Keratinocyte (primary cell): ENCODE measurements at regions not wholly inside any gene's neighbourhood (a gene's known extent, or its start where the extent isn't known, plus 50 kb on each side); places are given as distances from the start of the nearest gene placed in this dataset.
"Not testable (repeated sequence)": the region's sequence is repeated elsewhere in the genome, so short reads cannot be mapped to it uniquely, and the experiment has no call there.

Source experiments
- DNase-seq: peaks from one replicate; pipeline ENCODE4 v3.0.0-alpha.2; 2011; ENCODE audit warnings: low read depth, missing footprints, low spot score
- FAIRE-seq: peaks from 2 replicates; lab custom pipeline; 2011; peaks lifted over from hg19 to GRCh38; lab: Jason Lieb, UNC
- H2AFZ ChIP-seq: 2 replicates; pipeline ENCODE4 v1.6.0; 2012; ENCODE audit warnings: low read length, control low read depth, inconsistent platforms; ENCODE audit not compliant: control insufficient read depth
- H3K27ac ChIP-seq: 2 replicates; pipeline ENCODE4 v1.5.1; 2011; ENCODE audit warnings: low read length; ENCODE audit not compliant: control insufficient read depth, insufficient read depth
- H3K27me3 ChIP-seq: 3 replicates; pipeline ENCODE4 v1.6.0; 2011; ENCODE audit warnings: low read length; ENCODE audit not compliant: control insufficient read depth, insufficient read depth; ENCODE audit errors: extremely low read depth
- H3K36me3 ChIP-seq, 2 experiments: 2 replicates in 1 of 2; 3 replicates in 1 of 2; pipeline ENCODE4 v1.5.1; 2011; ENCODE audit warnings: low read length in 2 of 2, mild to moderate bottlenecking in 1 of 2; ENCODE audit not compliant: control insufficient read depth in 2 of 2, insufficient read depth in 2 of 2; ENCODE audit errors: extremely low read depth in 1 of 2
- H3K4me1 ChIP-seq: 3 replicates; pipeline ENCODE4 v1.5.1; 2011; ENCODE audit warnings: low read length; ENCODE audit not compliant: control insufficient read depth, insufficient read depth; ENCODE audit errors: extremely low read depth
- H3K4me2 ChIP-seq: 3 replicates; pipeline ENCODE4 v1.6.0; 2011; ENCODE audit warnings: low read depth, low read length; ENCODE audit not compliant: control insufficient read depth, insufficient read depth; ENCODE audit errors: extremely low read depth
- H3K4me3 ChIP-seq, 3 experiments: fragments of 200-600 bp in 1 of 3; sonication (generic) in 1 of 3; 2 replicates in 2 of 3; 3 replicates in 1 of 3; pipeline ENCODE4 v1.5.1; 2011 to 2016; ENCODE audit warnings: low read length in 3 of 3, mild to moderate bottlenecking in 3 of 3, control low read depth in 2 of 3, inconsistent platforms in 1 of 3, low read depth in 1 of 3, mixed read lengths in 1 of 3, mixed run types in 1 of 3, moderate library complexity in 1 of 3; ENCODE audit not compliant: control insufficient read depth in 2 of 3, insufficient read depth in 2 of 3; ENCODE audit errors: extremely low read depth in 1 of 3
- H3K79me2 ChIP-seq: 2 replicates; pipeline ENCODE4 v1.6.0; 2012; ENCODE audit warnings: low read length; ENCODE audit not compliant: control insufficient read depth, insufficient read depth
- H3K9ac ChIP-seq: 3 replicates; pipeline ENCODE4 v1.6.0; 2011; ENCODE audit warnings: low read length; ENCODE audit not compliant: control insufficient read depth, insufficient read depth; ENCODE audit errors: extremely low read depth
- H3K9me1 ChIP-seq: 3 replicates; pipeline ENCODE4 v1.6.0; 2011; ENCODE audit warnings: low read length; ENCODE audit not compliant: control insufficient read depth, insufficient read depth; ENCODE audit errors: extremely low read depth
- H3K9me3 ChIP-seq: 2 replicates; pipeline ENCODE4 v1.5.1; 2012; ENCODE audit warnings: low read depth, low read length; ENCODE audit not compliant: control insufficient read depth
- H4K20me1 ChIP-seq: 3 replicates; pipeline ENCODE4 v1.6.0; 2011; ENCODE audit warnings: low read length; ENCODE audit not compliant: control insufficient read depth, insufficient read depth; ENCODE audit errors: extremely low read depth
- EZH2 ChIP-seq: IDR thresholded peaks from one replicate; pipeline ENCODE4 v1.6.1; 2012; ENCODE audit warnings: inconsistent platforms, mild to moderate bottlenecking, low read length, moderate library complexity
- dilution Hi-C: fragments of 300-500 bp; cut with MboI; formaldehyde crosslinking; loops from one replicate; pipeline ENCODE4 v1.7.0; 2020; ENCODE audit warnings: low sequenced_read_pairs; ENCODE audit not compliant: extremely low pct_ligation_motif_present
- TF ChIP-seq, protein P1 (sequence below), 3 experiments: IDR thresholded peaks in 1 of 3; conservative IDR thresholded peaks in 1 of 3; optimal IDR thresholded peaks in 1 of 3; 2 replicates in 2 of 3; 3 replicates in 1 of 3; pipeline versions ENCODE3 to v1.5.1; 2011; ENCODE audit warnings: low read length in 3 of 3, mild to moderate bottlenecking in 3 of 3, moderate library complexity in 2 of 3, control low read depth in 1 of 3, inconsistent platforms in 1 of 3; ENCODE audit not compliant: insufficient read depth in 2 of 3; ENCODE audit errors: extremely low read depth in 1 of 3

GRCh38 chr1:222470252-222470805 is 77.6 kb downstream of the HHIPL2 start:
- H3K9ac ChIP-seq, H4K20me1 ChIP-seq, H3K4me2 ChIP-seq, H3K36me3 ChIP-seq, DNase-seq, H3K9me3 ChIP-seq, H3K9me1 ChIP-seq, FAIRE-seq, H3K27me3 ChIP-seq, H3K27ac ChIP-seq, H3K4me3 ChIP-seq, H3K79me2 ChIP-seq, H2AFZ ChIP-seq, dilution Hi-C loops, H3K4me1 ChIP-seq: not testable (repeated sequence)

DNA sequence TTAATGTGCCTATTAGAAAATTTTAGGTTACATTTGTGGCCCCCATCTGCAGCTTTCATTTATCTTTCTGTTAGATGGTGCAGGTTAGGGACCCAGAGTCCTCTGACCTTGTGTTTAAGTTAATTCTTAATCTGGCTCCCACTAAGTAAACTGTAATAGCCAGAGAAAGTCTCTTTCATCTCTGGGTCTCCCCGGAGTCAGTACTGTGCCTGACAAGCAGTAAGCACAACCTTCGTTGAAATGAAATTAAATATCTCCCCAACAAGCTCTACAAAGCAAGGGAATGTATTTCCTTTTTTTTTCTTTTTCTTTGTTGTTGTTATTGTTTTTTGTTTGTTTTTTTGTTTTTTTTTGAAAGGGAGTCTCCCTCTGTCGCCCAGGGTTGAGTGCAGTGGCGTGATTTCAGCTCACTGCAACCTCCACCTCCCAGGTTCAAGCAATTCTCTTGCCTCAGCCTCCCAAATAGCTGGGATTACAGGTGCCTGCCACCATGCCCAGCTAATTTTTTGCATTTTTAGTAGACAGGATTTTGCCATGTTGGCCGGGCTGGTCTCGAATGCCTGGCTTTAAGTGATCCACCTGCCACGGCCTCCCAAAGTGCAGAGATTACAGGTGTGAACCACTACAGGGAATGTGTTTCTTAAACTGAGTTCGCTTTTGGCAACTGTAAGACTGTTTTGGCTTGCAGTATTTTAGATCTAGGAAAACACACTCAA is 81.6 kb downstream of the HHIPL2 start:
- no peaks in the 10 kb centered on the region for H3K36me3 ChIP-seq
- H2AFZ ChIP-seq, result no peak overlapping the region
- H3K4me1 ChIP-seq, result peaks cover 8% of the 10 kb centered on the region
- no peaks in the 10 kb centered on the region for H3K79me2 ChIP-seq
- no peaks in the 10 kb centered on the region for H3K9me3 ChIP-seq
- H3K27me3 ChIP-seq, result no peaks in the 10 kb centered on the region
- no peak overlapping the region for H3K4me2 ChIP-seq
- no peak overlapping the region for H3K4me3 ChIP-seq
- DNase-seq (no peak), FAIRE-seq (no peak)
- H3K9ac ChIP-seq, result no peak overlapping the region
- H3K9me1 ChIP-seq, result no peaks in the 10 kb centered on the region
- dilution Hi-C loops, result no loop called here
- no peak for TF ChIP-seq EZH2
- TF ChIP-seq, protein P1, sequence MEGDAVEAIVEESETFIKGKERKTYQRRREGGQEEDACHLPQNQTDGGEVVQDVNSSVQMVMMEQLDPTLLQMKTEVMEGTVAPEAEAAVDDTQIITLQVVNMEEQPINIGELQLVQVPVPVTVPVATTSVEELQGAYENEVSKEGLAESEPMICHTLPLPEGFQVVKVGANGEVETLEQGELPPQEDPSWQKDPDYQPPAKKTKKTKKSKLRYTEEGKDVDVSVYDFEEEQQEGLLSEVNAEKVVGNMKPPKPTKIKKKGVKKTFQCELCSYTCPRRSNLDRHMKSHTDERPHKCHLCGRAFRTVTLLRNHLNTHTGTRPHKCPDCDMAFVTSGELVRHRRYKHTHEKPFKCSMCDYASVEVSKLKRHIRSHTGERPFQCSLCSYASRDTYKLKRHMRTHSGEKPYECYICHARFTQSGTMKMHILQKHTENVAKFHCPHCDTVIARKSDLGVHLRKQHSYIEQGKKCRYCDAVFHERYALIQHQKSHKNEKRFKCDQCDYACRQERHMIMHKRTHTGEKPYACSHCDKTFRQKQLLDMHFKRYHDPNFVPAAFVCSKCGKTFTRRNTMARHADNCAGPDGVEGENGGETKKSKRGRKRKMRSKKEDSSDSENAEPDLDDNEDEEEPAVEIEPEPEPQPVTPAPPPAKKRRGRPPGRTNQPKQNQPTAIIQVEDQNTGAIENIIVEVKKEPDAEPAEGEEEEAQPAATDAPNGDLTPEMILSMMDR (optimal IDR thresholded peaks at IDR 0.05 in 1 of 3, IDR thresholded peaks at IDR 0.05 in 1 of 3, conservative IDR thresholded peaks at IDR 0.05 in 1 of 3; ENCODE audit: extremely low read depth in 1 of 3, insufficient read depth in 2 of 3, low read length in 3 of 3), result no peak
- H4K20me1 ChIP-seq, result no peaks in the 10 kb centered on the region
- H3K27ac ChIP-seq, result no peak overlapping the region
